ENCODE measurements at regions not wholly inside any gene's neighbourhood (a gene's known extent, or its start where the extent isn't known, plus 50 kb on each side); places are given as distances from the start of the nearest gene placed in this dataset.

DNA sequence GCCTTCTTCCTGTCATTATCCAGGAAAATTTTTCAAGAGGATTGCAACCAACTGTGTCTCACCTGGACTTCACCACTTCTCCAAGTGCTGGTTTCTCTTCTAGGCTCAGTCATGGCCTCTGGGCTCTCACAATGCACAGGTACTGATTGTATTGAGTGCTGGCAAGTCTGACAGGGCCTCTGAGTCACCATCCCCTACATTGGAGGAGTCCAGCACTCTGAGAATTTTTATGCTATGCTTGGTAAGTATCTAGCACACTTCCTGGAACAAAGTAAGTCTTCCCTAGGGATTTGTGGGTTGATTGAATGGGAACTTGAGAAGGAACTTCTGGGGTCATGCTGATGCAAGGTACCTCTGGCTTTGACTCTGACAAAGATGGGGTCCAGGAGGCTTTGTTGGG is 147.2 kb upstream of the CELF4 start:
- no peak for TF ChIP-seq POLR2A (IDR thresholded peaks at IDR 0.05; ENCODE audit: control extremely low read depth in 1 of 2, low read depth in 2 of 2, low read length in 2 of 2)
- TF ChIP-seq, protein P1, sequence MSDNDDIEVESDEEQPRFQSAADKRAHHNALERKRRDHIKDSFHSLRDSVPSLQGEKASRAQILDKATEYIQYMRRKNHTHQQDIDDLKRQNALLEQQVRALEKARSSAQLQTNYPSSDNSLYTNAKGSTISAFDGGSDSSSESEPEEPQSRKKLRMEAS (IDR thresholded peaks at IDR 0.05) = no peak
- no peak for TF ChIP-seq CREB1 (IDR thresholded peaks at IDR 0.05)
- TF ChIP-seq RNF2 (IDR thresholded peaks at IDR 0.05; ENCODE audit: borderline replicate concordance, low read depth, low read length, missing control alignments, poor library complexity, severe bottlenecking) = no peak

All from H1 (cell line).